GM12878 (cell line): ENCODE measurements at regions not wholly inside any gene's neighbourhood (a gene's known extent, or its start where the extent isn't known, plus 50 kb on each side); places are given as distances from the start of the nearest gene placed in this dataset.

Experiments used
- ASH2L ChIP-seq: fragments of 300-600, 200-600 bp; sonication (generic); IDR thresholded peaks from 2 replicates; pipeline ENCODE4 v1.6.1; 2017; ENCODE audit warnings: low read depth, mild to moderate bottlenecking, borderline replicate concordance
- BRCA1 ChIP-seq: IDR thresholded peaks from 2 replicates; pipeline ENCODE4 v1.6.1; 2011; ENCODE audit warnings: low read depth, low read length, improper control_type of control experiment
- FOXM1 ChIP-seq: IDR thresholded peaks from 2 replicates; pipeline ENCODE4 v1.6.1; 2012; ENCODE audit warnings: low read depth, mild to moderate bottlenecking, inconsistent platforms, low read length, moderate library complexity
- ZNF384 ChIP-seq: IDR thresholded peaks from 2 replicates; pipeline ENCODE4 v1.6.1; 2012; ENCODE audit warnings: low read depth, mild to moderate bottlenecking, low read length, improper control_type of control experiment, borderline replicate concordance
- TF ChIP-seq, protein P1 (sequence below): IDR thresholded peaks from 2 replicates; pipeline ENCODE4 v1.6.1; 2012; ENCODE audit warnings: mild to moderate bottlenecking, low read depth, low read length
- TF ChIP-seq, protein P2 (sequence below): fragments of 450-650 bp; IDR thresholded peaks from 2 replicates; pipeline ENCODE4 v1.6.1; 2017; ENCODE audit warnings: borderline replicate concordance

DNA sequence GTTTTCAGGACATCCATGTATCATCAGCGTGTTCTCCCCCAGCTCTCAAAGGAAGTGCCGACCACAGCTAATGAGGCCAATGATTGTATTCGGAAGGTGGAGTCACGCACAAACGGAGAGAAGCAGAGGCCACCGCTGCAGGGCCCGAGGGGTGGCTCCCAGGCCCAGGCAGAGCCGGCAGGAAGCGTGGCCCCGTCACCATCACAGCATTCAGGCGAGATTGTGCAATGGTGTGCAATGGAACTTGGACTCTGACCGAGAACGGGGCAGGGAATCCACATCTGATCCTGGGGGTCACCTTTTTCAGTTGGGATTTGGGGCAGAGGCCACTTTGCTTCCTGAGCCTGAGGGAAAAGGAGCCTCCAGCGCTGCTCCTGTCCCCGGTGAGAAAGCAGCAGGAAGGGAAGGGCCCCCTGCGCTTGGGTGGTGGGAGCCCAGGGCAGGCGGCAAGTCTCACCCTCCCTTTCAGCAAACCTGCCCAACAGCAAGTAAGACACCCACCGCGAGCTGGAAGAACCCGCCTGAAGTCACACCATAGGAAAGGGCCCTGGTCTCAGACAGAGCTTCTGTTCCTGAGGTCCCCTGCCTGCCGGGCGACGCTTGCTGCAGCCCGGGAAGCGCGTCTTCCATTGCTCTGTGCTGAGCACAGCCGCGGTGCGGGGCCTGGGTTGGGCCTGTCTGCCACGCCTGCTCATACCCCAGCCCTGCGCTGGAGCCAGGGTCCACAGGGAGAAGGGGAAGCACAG, 1430.7 kb downstream of the BRD1 start (continued):
- TF ChIP-seq, protein P1, sequence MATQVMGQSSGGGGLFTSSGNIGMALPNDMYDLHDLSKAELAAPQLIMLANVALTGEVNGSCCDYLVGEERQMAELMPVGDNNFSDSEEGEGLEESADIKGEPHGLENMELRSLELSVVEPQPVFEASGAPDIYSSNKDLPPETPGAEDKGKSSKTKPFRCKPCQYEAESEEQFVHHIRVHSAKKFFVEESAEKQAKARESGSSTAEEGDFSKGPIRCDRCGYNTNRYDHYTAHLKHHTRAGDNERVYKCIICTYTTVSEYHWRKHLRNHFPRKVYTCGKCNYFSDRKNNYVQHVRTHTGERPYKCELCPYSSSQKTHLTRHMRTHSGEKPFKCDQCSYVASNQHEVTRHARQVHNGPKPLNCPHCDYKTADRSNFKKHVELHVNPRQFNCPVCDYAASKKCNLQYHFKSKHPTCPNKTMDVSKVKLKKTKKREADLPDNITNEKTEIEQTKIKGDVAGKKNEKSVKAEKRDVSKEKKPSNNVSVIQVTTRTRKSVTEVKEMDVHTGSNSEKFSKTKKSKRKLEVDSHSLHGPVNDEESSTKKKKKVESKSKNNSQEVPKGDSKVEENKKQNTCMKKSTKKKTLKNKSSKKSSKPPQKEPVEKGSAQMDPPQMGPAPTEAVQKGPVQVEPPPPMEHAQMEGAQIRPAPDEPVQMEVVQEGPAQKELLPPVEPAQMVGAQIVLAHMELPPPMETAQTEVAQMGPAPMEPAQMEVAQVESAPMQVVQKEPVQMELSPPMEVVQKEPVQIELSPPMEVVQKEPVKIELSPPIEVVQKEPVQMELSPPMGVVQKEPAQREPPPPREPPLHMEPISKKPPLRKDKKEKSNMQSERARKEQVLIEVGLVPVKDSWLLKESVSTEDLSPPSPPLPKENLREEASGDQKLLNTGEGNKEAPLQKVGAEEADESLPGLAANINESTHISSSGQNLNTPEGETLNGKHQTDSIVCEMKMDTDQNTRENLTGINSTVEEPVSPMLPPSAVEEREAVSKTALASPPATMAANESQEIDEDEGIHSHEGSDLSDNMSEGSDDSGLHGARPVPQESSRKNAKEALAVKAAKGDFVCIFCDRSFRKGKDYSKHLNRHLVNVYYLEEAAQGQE: no peak
- TF ChIP-seq ZNF384: no peak
- TF ChIP-seq FOXM1: no peak
- TF ChIP-seq, protein P2, sequence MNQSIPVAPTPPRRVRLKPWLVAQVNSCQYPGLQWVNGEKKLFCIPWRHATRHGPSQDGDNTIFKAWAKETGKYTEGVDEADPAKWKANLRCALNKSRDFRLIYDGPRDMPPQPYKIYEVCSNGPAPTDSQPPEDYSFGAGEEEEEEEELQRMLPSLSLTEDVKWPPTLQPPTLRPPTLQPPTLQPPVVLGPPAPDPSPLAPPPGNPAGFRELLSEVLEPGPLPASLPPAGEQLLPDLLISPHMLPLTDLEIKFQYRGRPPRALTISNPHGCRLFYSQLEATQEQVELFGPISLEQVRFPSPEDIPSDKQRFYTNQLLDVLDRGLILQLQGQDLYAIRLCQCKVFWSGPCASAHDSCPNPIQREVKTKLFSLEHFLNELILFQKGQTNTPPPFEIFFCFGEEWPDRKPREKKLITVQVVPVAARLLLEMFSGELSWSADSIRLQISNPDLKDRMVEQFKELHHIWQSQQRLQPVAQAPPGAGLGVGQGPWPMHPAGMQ: no peak
- no peak for TF ChIP-seq ASH2L
- TF ChIP-seq BRCA1: no peak
